Kidney capillary endothelial cell (primary cell): ENCODE measurements at regions not wholly inside any gene's neighbourhood (a gene's known extent, or its start where the extent isn't known, plus 50 kb on each side); places are given as distances from the start of the nearest gene placed in this dataset.

Experiments used
- DNase-seq: peaks from one replicate; pipeline ENCODE4 v3.0.0-alpha.2; 2018; ENCODE audit warnings: low spot score

GRCh38 chr14:53807542-53807941, 149.1 kb downstream of the BMP4 start:
- DNase-seq, result no peak

DNA sequence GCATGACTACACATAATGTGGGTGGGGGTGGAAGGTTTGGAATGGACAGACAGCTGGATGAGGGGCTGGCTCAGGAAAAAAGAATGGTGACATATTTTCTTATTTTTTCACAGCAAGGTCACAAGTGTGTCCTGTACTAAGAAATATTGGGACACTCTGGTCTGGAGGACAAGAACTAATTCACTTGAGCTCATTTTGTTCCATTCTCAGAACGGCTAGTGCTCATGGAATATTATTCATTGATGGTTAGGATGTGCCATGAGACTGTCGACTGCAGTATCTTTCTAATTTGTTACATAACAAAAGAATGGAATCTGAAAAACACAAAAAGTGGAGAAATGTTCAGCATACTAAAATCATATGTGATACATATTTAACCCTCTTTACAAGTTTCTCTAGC, 149.5 kb downstream of the BMP4 start:
- DNase-seq, result no peak

DNA sequence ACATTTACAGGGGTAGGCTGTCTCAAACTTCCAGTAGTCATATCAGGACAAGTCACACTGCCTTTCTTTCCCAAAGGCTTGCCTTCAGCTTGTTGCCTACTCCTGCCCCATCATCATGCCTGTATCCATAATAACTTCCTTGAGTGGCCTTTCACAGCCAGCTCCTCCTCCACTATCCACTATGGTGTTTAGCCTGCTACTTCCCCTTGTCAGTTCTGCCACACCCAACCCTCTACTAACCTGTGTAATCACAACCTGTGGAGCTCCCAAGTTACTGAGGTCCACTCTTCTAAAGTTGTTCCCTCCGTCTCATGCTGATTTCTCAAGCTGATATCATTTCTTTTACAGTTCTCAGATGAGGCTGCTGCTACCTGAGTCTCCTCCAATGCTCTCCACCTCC, 159.9 kb downstream of the BMP4 start:
- DNase-seq, result no peak

DNA sequence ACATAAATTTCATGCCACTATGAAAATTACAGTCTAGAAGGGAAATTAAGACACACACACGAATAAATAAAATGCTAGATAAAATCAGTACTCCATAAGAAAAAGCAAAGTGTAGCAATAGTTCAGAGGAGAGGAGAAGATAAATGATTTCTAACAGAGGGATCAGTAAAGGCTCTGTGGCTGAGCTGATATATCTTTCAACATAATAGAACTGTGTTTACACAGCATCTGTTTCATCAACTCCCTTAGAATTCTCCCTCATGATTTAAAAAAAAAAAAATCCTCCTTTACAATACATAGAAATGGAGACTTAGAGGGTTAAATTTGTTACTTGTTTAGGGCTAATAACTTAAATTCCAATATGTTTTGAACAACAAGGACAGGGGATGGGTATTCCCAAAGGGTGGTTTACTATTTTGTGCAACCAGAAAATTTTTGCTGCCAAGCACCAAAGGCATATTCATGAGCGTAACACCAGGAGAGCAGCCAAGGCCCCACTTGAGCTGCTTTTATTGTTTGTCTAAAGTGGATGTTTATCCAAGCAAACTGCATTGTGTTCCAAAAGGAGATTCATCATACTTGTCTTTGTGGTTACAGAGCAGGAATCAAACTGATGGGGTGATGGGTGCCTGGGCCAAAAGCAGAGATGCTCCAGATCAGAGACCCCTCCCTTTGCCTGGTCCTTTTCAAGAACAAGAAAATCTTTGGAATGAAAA, 162.7 kb downstream of the BMP4 start:
- DNase-seq, result no peak

GRCh38 chr14:53792909-53793308, 163.7 kb downstream of the BMP4 start:
- DNase-seq, result no peak

DNA sequence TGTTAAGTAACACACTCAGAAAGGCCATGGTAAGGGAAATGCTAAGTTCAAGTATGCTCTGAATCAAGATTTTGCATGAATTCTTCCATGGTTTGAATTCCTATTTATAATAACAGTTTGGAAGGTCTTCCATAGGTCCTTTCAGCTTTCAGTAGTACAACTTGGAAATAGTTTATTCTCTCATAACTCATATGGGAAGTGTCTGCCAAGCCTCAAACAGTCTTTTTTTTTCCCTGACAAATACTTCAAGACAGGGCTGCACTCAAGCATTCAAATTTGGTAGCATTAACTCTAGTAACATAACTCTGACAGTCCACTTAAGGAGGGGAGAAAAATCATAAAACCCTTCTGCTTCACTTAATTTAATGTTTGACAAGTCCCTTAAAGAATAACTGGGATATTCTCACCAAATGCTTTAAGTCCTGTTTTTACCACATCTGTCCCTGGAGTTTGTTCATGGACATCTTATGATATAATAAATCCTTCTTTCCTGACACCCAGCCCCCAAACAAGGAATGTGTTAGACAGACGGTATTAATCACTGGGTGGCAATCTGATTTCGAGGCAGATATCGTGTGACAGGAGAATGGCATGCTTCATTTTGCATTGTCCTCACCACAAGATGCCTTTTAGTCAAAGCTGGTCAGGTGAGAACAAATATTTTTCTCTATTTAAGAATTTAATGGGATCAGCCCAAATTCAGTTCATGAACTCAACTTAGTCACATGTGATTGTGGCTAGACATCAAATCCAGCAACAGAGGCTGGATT, 165.7 kb downstream of the BMP4 start:
- no peak for DNase-seq

DNA sequence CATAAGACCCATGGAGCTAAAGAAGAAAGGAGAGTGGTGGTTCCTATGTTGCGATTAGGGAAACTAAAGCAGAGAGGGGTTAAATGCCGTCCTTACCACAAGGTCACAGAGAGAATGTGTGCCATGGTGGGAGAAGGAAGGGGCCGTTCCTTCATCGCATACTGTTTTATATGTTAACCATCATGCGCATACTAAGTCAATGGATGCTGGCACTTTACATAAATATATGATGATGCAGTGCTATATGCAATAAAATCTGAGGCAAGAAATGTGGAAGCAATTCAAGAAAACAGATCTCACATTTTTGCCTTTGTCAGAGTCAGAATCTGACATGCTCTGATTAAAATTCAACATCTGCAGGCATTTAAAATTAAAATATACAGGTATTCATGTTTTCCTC, 168.1 kb downstream of the BMP4 start:
- DNase-seq, result no peak

DNA sequence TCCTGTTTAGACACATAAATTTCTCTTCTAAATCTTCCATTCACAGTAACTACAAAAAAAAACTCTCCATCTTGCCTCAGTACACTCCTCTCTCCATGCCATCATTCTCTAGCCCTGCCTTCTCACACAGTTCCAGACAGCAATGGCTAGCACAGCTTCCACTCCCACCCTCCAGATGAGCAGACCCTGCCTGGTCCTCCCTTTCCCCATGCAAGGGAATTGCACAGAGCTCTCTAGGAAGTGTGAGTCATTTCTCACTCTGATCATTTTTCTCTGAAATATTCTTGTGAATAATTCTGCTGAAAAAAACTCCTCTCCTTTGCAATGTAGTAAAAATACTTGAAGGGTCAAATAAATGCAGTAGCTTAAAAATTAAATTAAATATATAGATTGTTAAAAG, 170.6 kb downstream of the BMP4 start:
- no peak for DNase-seq

DNA sequence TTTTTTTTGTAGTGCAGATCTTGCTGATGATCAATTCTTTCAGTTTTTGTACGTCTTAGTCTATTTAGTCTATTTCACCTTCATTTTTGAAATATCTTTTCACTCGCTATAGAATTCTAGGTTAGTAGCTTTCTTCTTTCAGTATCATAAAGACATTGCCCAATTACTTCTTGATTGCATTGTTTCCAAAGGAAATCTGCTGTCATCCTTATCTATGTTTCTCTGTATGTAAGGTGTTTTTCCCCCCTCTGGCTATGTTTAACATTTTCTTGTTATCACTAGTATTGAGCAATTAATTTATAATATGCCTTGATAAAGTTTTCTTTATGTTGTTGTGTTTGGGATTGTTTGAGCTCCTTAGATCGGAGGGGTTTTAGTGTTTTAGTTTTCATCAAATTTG, 171.9 kb downstream of the BMP4 start:
- no peak for DNase-seq

DNA sequence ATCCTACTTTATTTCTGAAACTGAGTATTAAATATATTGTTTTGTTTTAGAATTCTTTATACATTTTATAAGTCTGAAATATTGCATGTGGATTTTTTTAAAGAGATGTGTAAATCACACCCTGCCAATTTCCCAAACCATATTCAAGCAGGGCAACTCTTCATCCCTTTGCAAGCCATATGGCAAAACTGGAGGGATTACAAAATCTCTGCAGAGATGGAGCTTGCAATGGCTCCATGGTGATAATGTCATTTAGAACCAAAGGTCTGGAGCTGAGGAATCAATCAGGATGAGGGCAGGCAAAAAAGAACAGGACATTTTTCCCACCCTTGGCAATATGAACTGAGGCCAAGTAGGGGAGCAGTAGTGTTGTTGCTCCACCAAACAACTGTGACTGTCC, 173.4 kb downstream of the BMP4 start:
- DNase-seq, result no peak

GRCh38 chr14:53780051-53780555, 176.5 kb downstream of the BMP4 start:
- DNase-seq, result no peak

DNA sequence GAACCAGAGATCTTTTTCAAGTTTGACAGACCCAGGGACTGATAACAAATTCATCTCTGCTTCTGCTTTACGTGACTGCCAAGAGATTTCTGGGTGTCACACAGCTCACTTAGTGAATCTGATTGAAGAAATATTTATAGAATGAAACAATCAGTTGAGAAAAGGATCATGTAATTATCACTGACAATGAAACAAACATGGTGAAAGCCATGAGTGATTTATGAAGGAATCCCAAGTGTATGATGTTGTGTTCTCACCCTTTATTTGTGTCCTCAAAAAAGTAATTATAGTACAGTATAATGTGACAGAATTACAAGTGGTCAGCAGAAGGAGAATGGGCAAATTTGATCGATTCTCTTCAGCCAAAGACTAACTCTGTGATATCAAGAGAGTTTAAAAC, 177.3 kb downstream of the BMP4 start:
- no peak for DNase-seq

DNA sequence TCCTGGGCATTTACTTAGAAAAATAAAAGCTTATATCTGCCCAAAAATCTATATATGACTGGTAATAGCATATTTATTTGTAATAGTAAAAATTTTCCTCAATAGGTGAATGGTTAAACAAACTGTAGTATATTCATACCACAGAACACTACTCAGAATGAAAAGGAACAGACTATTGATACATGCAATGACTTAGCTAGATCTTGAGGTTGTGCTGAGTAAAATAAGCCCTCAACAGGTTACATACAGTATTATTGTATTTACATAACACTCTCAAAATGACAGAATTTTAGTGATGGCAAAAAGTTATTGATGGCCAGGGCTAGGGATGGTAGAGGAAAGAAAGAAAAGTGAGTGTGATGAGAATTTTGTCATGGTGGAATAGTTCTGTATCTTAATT, 178.4 kb downstream of the BMP4 start:
- no peak for DNase-seq

DNA sequence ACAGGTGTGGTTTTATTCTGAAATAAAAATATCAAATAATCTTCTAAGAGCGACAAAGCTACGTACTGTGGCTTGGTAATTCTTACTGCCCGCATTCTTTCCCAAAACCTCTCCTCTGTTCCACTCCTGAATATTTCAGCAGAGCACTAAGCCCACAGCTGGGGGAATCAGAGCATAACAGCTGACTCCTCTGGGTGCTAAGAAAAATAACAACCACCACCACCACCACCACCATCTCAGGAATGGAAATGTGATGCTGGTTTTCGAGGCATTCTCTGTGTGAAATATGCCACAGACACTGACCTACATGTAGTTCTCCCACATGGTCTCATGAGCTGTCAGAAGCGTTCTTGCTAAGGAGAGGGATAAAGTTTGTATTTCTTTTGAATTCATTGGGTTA, 183.7 kb downstream of the BMP4 start:
- no peak for DNase-seq

DNA sequence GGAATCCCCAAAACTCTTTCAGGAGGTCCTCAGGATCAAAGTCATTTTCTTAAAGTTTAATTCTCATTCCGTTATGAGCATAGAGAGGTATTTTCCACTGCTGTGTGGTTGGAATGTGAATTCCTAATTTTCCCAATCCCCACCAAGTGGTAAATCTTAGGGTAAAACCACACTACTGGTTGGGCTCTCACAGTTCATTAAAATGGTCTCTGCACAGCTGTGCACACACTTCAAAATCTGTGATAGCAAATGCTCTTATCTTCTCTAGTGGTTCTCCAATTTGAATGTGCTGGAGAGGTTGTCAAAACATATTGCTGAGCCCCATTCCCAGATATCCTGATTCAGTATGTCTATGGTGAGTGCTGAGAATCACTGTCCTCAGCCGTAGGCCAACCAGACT, 189.1 kb downstream of the BMP4 start:
- no peak for DNase-seq

GRCh38 chr14:53766601-53767000, 190.0 kb downstream of the BMP4 start:
- no peak for DNase-seq

- DNase-seq, result no peak
Observed at GRCh38 chr14:53766106-53766505, 190.5 kb downstream of the BMP4 start.

- DNase-seq, result no peak
Observed at GRCh38 chr14:53764846-53765245, 191.8 kb downstream of the BMP4 start.

- no peak for DNase-seq
Observed at GRCh38 chr14:53758141-53758540, 198.5 kb downstream of the BMP4 start.

DNA sequence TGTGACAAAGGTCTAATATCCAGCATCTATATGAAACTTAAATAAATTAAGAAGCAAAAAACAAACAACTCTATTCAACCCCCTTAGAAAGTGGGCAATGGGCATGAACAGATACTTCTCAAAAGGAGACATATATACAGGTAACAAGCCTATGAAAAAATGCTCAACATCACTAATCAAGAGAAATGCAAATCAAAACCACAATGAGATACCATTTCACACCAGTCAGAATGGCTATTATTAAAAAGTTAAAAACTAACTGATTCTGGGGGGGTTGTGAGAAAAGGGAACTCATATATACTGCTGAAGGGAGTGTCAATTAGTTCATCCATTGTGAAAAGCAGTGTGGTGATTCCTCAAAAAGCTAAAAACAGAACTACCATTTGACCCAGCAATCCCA, 198.9 kb downstream of the BMP4 start:
- no peak for DNase-seq

DNA sequence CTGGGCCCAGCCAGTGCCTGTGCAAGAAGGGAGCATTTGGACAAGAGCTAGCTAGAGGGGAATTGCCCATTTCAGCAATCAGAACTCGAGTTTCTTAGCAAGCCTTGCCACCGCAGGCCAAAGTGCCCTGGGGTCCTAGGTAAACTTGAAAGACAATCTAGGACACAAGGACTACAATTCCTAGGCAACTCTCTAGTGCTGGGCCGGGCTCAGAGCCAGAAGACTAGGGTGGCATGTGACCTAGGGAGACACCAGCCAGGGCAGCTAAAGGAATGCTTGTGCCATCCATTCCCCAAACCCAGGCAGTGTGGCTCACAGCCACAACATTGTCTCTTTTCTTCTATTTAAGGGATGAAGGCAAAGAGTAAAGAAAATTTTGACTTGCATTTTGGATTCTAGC, 205.0 kb downstream of the BMP4 start:
- no peak for DNase-seq

- no peak for DNase-seq
Observed at GRCh38 chr14:53748691-53749090, 207.9 kb downstream of the BMP4 start.

GRCh38 chr14:53744857-53745256, 211.8 kb downstream of the BMP4 start:
- DNase-seq, result no peak

GRCh38 chr14:53743371-53743770, 213.3 kb downstream of the BMP4 start:
- DNase-seq, result no peak
